IPS DF 4.7 (cell line): ENCODE measurements at regions not wholly inside any gene's neighbourhood (a gene's known extent, or its start where the extent isn't known, plus 50 kb on each side); places are given as distances from the start of the nearest gene placed in this dataset.
"Not testable (repeated sequence)": the region's sequence is repeated elsewhere in the genome, so short reads cannot be mapped to it uniquely, and the experiment has no call there.

Experiments used
- DNase-seq: peaks from one replicate; pipeline ENCODE4 v3.0.0-alpha.2; 2013; ENCODE audit warnings: low spot score; ENCODE audit errors: extremely low read depth

DNA sequence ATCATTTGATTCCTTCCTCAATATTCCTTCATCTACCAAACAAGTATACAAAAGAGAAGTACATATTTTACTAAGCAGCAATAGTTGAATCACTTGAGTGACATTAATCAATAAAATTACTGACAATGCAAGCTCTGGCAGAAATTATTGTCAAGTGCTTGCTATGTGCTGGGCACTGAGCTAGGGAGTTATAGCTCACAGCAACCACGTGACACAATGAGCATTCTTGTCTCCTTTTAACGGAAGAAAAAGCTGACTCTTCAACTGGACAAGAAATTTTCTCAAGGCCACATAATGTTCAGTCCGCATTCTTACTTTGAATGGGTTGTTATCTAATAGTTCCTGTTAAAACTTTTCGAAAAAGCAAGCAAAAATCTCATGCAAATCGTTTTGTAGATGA, 500.1 kb downstream of the PYDC2 start:
- no peak for DNase-seq

DNA sequence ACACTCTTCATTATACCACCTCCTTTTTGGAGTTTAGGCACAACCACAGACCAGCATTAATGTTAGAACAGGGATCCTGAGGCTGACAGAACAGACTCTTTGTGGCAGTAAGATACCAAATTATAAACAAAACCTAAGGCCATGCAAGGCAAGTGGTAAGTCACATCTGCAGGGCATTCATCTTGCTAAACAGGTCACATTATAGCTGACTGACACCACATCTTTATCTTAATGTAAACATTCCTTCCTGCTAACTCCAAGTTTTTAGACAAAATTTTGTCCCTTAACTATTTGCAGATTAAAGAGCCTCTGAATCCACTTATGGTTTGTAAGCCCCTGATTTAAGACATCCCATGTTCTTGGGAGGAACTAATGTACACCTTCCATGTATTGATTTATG, 500.6 kb downstream of the PYDC2 start:
- DNase-seq = no peak

DNA sequence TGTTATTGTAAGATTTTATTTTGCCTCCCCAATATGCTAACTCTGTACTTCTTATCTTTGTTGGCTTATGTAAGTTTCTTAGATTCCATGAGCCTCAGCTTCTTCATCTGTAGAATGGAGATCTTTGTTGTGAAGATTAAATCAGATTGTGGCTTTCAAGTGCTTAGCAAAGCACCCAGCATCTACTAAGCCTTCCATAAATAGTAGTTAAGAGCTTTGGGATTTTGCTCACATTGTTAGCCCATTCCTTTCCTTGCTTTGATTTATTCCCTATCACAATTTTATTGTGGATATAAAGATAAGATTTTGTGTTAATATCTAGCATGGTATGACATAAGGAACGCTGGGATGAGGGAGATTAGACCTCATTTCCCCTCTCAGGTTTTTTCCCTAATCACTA, 501.4 kb downstream of the PYDC2 start:
- no peak for DNase-seq

DNA sequence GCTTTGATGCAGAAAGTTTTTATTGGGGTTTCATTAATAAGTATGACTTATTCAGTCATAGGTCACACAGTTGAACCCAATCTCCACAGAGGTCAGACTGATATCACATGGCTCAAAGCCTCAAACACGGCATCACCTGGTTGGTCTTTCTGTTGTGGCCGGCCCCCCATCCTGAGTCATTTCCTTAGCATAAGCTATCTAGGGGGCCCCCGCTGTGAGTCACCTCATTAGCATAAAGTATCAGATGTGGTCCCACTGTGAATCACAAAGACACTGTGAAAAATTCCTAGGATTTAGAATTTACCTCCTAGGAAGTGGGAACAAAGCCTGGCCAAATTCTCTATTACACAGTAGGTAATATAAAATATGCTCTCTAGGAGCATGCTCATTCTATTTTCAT, 502.2 kb downstream of the PYDC2 start:
- peak; percentile 33 for DNase-seq

DNA sequence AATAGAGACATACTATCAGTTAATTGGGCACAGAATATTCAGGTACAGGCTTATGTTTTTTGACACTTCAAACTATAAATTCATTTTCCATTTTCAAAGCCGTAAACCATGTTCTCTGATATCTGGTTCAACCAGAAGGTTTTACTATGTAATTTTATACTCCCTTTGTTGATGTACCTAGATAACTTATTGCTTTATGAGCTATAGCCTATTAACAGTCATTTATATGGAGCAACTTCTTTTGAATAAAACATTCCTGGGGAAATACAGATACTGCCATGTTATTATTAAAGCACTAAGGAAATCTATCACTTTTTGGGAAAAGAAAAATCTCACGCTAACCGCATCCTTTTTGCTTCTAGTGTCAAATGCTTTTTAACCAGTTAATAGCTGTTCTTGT, 505.6 kb downstream of the PYDC2 start:
- DNase-seq = no peak

DNA sequence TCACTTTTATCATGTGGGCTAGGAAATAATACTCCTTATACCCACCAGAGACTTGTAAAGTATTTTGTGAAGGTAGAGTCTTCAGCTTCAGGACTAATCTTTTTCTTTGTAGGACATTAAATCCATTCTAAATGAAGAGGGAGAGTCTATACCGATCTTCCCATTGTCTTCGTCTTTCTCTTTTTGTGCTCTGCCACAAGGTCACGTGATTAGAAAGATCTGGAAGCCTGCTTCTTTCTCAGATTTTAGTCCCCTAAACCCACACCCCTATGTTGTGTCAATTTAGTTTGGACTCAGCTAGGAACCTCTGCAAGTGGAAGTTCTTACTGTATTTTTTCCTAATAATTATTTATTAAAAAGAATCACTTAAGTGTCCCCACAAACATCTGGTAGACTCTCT, 507.3 kb downstream of the PYDC2 start:
- DNase-seq = no peak

DNA sequence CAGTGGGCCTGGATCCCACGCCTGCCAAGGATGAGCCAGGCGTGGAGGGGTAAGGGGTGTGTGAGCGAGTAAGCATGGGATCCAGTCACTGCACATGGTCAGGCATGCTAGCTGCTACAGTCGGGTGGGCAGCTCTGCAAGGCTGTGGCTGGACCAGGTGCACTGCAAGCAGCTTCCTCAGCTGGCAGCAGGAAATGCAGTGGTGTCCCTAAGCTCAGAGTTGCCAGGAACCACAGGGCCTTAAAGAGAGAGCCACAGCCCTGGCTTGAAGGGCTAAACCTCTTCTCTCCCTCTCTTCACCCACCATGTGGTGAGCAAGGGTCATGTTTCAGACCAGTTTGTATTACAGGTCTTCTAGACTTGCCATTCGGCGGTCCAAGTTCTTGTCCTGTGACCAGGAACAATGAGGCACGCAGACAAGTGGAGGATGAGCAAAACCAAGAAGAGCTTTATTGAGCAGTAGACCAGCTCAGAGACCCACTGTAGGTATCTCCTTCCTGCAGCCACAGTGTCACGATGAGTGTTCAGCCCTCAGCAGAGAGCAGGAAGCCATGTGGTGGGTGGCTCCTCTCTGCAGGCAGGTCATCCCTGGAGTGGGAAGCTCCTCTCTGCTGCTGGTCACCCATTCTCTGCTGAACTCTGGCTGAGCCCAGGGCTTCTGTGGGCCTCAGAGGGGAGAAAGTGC, 511.9 kb downstream of the PYDC2 start:
- no peak for DNase-seq

DNA sequence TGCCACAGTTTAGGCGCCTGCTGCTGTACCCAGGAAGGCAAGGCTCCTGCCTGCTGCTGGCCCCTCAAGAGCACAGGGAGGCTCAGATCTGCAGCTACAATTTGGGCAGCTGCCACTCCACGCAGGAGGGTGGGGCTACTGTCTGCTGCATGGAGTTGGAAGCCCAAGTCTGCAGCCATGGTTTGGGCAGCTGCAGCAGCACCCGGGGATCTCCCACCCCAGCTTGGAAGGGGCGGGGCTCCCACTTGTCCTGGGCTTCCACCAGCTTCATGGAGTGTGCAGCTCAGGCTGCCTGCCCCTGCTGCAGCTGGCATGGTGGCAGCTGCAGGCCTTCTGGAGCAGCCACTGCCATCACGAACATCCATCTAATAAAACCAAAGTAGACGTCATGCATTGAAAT, 512.9 kb downstream of the PYDC2 start:
- DNase-seq = no peak

DNA sequence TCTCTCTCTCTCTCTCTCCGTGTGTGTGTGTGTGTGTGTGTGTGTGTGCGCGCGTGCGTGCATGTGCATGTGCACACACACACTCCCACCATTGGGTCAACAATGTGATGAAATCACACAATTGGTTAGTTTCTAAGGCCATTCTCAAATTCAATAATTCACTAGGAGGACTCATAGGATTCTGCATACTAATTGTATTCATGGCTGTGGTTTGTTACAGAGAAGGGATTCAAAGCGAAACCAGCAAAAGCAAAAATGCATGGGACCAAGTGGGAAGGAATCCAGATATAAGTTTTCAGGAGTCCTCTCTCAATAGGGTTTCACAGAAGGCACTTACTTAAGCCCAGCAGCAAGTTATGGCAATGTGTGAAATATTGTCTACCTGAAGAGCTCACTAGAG, 515.0 kb downstream of the PYDC2 start:
- no peak for DNase-seq

DNA sequence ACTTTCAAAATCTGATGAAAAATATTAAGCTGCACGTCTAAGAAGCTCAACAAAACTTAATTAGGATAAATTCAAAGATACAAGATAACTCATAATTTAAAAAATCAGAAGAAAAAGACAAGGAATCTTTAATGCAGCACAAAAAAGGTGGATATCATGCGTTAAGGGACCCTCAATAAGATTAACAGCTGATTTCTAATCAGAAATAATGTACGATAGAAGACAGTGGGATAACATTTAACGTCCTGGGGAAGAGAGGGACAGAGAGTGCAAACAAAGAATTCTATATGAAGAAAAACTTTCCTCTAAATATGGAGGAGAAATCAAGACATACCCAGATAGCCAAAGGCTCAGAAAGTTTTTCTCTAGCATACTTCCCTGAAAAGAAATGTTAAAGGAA, 519.5 kb downstream of the PYDC2 start:
- no peak for DNase-seq

DNA sequence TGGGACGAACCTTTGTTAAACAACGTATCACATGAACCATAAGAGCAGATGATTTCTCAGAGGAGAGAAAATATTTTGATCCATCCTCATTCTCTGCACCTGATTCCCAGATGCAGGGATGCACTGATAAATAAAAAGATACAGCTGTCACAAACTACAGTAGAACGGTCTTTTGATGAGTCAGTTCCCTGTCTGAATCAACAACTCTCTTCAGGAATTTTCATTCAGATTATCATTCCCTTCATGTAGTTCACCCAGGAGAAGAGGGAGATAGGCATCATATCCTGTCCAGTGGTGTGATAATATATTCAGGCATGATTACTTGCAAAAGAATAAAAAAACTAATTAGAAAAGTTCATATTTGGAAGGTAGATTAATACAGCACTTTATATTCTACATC, 521.5 kb downstream of the PYDC2 start:
- no peak for DNase-seq

DNA sequence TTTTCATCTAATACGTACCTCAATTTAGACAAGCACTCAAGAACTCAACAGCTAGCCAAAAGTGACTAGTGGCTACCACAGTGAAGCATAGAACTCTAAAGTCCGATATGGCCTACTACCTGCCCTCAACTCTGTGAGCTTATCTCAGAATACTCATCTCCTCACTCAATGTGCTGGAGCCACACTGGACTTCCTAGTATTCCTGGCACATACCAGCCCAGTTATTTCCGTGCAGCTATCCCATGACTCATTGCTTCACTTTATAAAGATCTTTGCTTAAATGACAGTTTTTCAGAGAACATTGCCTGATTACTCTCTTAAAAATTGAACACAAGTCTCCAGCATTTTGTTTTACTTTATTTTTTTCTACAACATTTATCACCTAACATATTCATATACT, 524.7 kb downstream of the PYDC2 start:
- no peak for DNase-seq

DNA sequence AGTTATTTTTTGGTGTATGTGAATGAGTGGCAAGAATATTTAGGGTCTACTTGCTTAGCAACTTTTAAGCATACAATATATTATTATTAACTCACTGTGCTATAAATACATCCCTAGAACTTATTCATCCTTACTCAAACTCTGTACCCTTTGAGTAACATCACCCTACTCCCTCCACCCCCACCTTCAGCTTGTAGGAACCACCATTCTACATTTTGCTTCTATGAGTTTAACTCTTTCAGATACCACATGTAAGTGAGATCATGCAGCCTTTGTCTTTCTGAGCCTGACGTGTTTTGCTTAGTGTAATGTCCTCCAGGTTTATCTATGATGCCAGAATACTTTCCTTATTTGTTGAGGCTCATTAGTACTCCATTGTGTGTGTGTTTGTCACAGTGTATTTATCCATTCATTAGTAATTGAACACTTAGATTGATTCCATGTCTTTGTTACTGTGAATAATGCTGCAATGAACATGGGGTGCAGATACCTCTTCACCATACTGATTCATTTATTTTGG, 526.9 kb downstream of the PYDC2 start:
- DNase-seq = no peak

DNA sequence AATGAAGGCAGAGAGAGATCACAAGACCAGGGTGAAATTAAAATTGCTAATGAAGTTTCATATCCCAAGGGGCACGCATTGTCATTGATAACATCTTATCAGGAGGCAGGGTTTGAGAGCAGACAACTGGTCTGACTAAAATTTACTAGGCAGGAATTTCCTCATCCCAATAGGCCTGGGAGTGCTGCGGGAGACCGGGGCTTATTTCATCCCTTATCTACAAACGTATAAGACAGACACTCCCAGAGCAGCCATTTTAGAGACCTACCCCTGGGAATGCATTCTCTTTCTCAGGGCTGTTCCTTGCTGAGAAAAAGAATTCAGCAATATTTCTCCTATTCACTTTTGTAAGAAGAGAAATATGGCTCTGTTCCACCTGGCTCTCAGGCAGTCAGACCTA, 533.0 kb downstream of the PYDC2 start:
- DNase-seq = not testable (repeated sequence)

DNA sequence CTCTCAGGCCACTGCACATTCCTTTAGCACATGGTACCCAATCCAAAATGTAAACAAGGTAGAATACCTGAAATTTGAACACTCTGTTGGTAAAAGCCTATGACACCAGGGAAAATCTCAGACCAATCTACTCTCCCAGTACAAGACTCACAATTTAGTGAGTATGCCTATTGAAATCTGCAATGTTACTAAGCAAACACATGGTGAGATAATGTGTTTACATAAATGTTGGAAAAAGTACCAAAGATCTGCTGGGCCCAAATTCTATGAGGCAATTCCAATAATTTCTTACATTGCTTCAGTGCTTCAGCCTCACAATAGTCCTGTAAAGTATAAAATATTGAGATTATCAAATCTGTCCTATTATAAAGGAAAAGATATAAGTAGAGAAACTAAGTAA, 536.1 kb downstream of the PYDC2 start:
- DNase-seq = no peak

DNA sequence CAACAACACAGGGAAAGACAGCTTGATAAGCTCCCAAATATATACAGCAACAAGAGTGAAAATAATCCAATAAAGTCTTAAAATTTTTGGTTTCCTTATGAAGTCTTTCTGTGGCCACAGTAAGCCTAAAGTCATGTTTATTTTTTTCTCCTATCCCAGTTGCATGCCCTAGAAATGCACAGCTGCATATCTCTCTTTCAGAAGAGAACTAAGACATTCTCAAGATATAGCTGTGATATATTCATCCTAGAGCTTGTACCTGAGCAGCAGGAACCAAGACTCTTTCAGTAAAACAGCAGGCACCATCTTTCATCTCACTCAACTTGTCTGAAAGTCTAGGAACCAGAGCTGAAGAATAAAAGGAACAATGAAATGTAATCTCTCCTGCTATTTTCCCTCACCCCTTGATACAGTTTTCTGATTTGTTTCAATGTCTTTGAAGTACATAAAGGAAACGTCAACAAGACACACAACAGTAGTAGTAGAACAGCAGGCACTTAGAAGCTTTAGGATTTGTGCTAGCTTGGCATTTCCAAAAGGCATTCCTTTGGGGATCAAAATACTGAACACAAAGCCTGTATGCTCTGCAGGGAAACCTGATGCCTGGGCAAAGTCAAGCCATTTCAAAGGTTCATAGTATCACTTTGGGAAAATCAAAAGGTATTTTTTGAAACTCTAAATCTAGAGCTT, 536.8 kb downstream of the PYDC2 start:
- DNase-seq = no peak

DNA sequence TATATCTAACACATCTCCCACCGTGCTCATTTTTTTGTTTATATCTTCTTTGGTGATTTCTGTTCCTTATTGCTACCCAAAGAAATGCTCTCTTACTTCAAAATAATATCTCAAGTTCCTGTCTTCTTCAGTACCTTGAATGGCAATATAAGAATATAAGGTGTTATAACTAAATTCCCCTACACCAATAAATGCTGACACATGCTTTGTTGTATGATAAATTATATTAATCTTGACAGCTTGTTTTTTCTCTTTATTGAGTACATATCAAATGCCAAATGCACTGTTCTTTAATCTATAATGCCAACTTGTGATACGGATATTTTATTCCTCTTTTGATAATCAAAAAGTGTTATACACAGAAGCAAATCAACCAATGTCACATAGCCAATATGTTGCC, 540.3 kb downstream of the PYDC2 start:
- no peak for DNase-seq

DNA sequence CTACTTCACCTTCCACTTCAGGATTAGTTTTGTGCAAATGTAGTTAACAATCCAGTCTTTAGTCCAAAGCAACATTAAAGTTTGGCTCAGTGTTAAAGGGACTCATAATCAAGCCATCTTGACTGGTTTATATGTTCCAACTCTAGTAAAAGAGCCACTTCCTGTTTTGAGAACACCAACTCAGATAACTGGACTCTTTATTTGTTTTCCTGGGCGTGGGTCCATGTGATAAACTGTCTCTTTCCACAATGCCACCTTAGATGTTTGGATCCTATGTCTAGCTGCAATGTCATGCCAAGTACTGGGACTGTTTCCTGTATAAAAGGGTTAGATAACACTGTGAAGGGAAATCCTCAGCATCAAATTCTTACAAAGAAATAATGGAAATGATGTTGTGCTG, 545.0 kb downstream of the PYDC2 start:
- DNase-seq = no peak

DNA sequence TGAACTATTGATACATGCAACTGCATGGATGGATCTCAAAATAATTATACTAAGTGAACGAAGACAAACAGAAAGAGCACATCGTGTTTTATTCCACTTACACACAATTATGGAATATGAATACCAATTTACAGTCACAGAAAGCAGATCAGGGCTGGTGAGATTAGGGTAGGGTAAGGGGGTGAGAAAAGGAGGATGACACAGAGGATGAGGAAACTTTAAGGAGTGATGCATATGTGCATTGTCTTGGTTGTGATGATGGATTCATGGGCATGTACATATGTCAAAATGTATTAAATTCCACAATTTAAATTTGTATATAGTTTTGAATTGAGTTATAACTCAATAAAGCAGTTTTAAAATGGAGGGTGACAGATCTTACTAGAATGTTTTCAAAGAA, 548.9 kb downstream of the PYDC2 start:
- no peak for DNase-seq

DNA sequence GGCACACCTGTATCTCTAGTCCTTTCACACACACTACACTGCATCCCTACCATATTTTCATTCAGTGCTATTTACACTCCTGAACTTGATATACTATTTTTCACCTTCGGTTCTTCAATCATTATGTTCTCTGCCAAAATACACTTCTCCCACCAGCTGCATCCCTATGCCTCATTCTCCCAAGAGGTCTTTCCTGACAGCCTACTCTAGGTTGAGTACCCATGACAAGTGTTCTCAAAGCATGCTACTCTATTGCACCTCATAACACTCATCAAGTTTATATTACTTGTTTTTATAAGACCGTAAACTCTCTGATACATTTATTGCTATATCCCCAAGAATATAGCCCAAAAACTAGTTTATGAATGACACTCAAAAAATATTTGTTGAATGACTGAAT, 549.5 kb downstream of the PYDC2 start:
- no peak for DNase-seq

DNA sequence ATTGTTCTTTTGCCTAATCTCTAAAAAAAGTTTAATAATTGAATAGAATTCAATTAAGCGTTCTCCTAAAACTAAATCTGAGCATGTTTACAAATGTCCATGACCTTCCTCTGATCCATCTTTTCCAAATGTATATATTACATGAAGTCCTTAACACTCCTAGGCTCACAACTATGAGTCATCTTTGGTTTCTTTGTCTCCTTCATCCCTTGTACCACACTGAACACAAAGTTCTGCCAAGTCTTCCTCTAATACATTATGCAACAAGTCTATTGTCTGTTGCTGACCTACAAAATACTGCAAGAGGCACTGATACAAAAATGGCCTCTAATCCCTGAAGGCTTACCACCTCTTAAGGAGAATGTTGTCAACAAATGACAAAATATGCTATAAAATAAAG, 550.2 kb downstream of the PYDC2 start:
- no peak for DNase-seq

DNA sequence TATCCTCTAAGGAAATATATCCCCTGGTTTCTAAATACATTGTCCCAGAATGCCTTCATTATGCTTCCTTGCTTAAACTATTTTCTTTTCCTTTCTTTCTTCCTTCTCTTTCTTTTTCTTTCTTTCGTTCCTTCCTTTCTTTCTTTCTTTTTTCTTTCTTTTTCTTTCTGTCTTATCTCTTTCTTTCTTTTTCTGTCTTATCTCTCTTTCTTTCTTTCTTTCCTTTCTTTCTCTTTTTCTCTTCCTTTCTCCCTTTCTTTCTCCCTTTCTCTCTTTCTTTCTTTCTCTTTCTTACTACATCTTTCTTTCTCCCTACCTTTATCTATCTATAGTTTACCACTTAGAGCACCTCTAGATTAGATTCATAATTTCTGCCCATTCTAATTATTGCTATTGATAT, 552.1 kb downstream of the PYDC2 start:
- DNase-seq = no peak

DNA sequence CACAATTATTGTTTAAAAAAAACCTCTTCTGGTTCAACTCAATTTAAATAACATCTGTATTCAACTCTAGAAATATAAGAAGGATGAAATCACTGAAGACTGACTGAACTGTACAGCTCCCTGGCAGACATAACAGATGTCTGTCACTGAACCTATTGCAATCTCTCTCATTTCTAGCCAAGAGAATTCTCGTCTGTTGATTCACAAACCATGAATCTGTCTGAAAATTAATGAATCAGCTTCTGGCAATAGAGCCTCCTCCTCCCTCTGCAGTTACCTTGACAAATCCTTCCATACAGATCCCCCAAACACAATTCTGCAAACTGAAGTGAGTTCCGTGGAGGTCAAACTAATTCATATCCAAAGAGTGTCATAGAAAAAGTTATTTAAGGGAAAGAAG, 561.4 kb downstream of the PYDC2 start:
- no peak for DNase-seq
